ENCODE measurements at regions not wholly inside any gene's neighbourhood (a gene's known extent, or its start where the extent isn't known, plus 50 kb on each side); places are given as distances from the start of the nearest gene placed in this dataset.

DNA sequence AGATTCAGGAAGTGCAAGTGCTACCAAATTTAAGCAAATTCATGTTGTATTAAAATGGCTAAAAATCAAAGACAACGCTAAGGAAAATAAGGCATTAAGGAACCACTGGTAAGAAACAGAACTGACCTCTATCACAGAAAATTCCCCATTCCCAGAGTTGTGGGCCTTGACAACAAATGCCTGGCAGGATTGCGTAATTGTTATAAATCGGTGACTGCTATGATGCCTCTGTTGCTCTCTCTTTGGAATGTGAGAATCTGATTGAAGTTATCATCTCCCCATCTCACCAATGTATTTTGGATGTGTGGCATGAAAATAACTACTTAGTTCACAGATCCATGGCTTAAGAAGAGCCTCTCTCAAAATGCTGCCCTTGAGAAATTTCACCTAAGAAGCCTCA lies 257.3 kb downstream of the OGFRL1 start:
- no CpG with 5 or more reads among the region's 3 CpGs for WGBS (ENCODE audit: insufficient coverage)
- no peak overlapping the region for H3K4me3 ChIP-seq (ENCODE audit: control insufficient read depth in 1 of 7, extremely low read depth in 1 of 7, insufficient read depth in 4 of 7, low read depth in 2 of 7, low read length in 6 of 7)
- no peaks in the 10 kb centered on the region for H3K36me3 ChIP-seq (ENCODE audit: control insufficient read depth in 4 of 4, insufficient read depth in 4 of 4, low read length in 3 of 4)
- H3K27me3 ChIP-seq (replicated peaks in 2 of 5; ENCODE audit: control insufficient read depth in 4 of 5, insufficient read depth in 5 of 5, low read length in 4 of 5) = peaks cover 0 to 2% (median 0%) of the 10 kb centered on the region in 5 experiments
- no peaks in the 10 kb centered on the region for H3K4me1 ChIP-seq (ENCODE audit: control extremely low read depth in 1 of 4, control insufficient read depth in 4 of 4, insufficient read depth in 4 of 4, low read length in 3 of 4)
- DNase-seq = no peak
- CTCF ChIA-PET = no interaction called here
- no peak overlapping the region for H3K27ac ChIP-seq (ENCODE audit: insufficient read depth in 1 of 2, low read depth in 1 of 2, low read length in 2 of 2, poor library complexity in 1 of 2, severe bottlenecking in 2 of 2)
- POLR2A ChIA-PET = no interaction called here
- no peaks in the 10 kb centered on the region for H3K9me3 ChIP-seq (ENCODE audit: control extremely low read depth in 1 of 5, control insufficient read depth in 4 of 5, insufficient read depth in 2 of 5, low read depth in 1 of 5, low read length in 4 of 5)

DNA sequence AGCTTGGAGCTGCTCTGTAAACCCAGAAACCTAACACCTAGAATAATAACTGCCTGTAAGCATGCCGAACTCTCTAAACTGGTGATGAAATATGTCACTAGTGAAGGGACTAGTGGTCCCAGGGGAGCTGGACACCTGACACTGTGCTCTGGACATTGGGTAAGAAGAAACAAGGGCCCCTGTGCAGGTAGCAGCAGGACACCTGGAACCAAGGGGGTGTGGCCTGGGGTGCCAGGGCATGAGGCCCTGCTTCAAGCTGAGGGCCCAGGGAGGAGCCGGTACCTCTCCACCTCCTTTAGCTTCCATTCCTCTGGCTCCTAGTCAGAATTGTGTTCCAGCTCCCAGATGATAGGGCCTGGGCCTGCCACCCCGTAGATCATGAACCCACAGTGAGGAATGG lies 263.2 kb downstream of the OGFRL1 start:
- Histone ChIP-seq H3K36me3 (ENCODE audit: control insufficient read depth in 4 of 4, insufficient read depth in 4 of 4, low read length in 3 of 4) (no peaks in the 10 kb centered on the region), H3K4me1 (ENCODE audit: control extremely low read depth in 1 of 4, control insufficient read depth in 4 of 4, insufficient read depth in 4 of 4, low read length in 3 of 4) (no peaks in the 10 kb centered on the region), H3K27me3 (replicated peaks in 2 of 5; ENCODE audit: control insufficient read depth in 4 of 5, insufficient read depth in 5 of 5, low read length in 4 of 5) (no peaks in the 10 kb centered on the region), H3K27ac (ENCODE audit: insufficient read depth in 1 of 2, low read depth in 1 of 2, low read length in 2 of 2, poor library complexity in 1 of 2, severe bottlenecking in 2 of 2) (no peak overlapping the region), H3K4me3 (ENCODE audit: control insufficient read depth in 1 of 7, extremely low read depth in 1 of 7, insufficient read depth in 4 of 7, low read depth in 2 of 7, low read length in 6 of 7) (no peak overlapping the region), H3K9me3 (ENCODE audit: control extremely low read depth in 1 of 5, control insufficient read depth in 4 of 5, insufficient read depth in 2 of 5, low read depth in 1 of 5, low read length in 4 of 5) (peaks cover 1 to 14% (median 9%) of the 10 kb centered on the region in 5 experiments)
- DNase-seq = no peak
- WGBS (ENCODE audit: insufficient coverage) = 100% methylated on average over 1 of the region's 3 CpGs
- POLR2A ChIA-PET = no interaction called here
- CTCF ChIA-PET = no interaction called here

DNA sequence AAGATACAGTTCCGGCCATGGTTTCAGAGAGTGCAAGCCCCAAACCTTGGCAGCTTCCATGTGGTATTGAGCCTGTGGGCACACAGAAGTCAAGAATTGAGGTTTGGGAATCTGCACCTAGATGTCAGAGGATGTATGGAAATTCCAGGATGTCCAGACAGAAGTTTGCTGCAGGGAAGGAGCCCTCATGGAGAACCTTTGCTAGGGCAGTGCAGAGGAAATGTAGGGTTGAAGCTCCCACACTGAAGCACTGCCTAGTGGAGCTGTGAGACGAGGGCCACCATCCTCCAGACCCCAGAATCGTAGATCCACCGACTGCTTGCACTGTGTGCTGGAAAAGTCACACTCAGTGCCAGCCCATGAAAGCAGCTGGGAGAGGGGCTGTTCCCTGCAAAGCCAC lies 267.5 kb downstream of the OGFRL1 start:
- no peaks in the 10 kb centered on the region for H3K4me1 ChIP-seq (ENCODE audit: control extremely low read depth in 1 of 4, control insufficient read depth in 4 of 4, insufficient read depth in 4 of 4, low read length in 3 of 4)
- H3K9me3 ChIP-seq (ENCODE audit: control extremely low read depth in 1 of 5, control insufficient read depth in 4 of 5, insufficient read depth in 2 of 5, low read depth in 1 of 5, low read length in 4 of 5) = peaks cover 1 to 19% (median 9%) of the 10 kb centered on the region in 5 experiments
- no peaks in the 10 kb centered on the region for H3K36me3 ChIP-seq (ENCODE audit: control insufficient read depth in 4 of 4, insufficient read depth in 4 of 4, low read length in 3 of 4)
- POLR2A ChIA-PET = no interaction called here
- H3K27ac ChIP-seq (ENCODE audit: insufficient read depth in 1 of 2, low read depth in 1 of 2, low read length in 2 of 2, poor library complexity in 1 of 2, severe bottlenecking in 2 of 2) = no peak overlapping the region
- no peaks in the 10 kb centered on the region for H3K27me3 ChIP-seq (replicated peaks in 2 of 5; ENCODE audit: control insufficient read depth in 4 of 5, insufficient read depth in 5 of 5, low read length in 4 of 5)
- no peak overlapping the region for H3K4me3 ChIP-seq (ENCODE audit: control insufficient read depth in 1 of 7, extremely low read depth in 1 of 7, insufficient read depth in 4 of 7, low read depth in 2 of 7, low read length in 6 of 7)
- 90% methylated on average over 4 of the region's 4 CpGs for WGBS (ENCODE audit: insufficient coverage)
- CTCF ChIA-PET = no interaction called here
- no peak for DNase-seq

DNA sequence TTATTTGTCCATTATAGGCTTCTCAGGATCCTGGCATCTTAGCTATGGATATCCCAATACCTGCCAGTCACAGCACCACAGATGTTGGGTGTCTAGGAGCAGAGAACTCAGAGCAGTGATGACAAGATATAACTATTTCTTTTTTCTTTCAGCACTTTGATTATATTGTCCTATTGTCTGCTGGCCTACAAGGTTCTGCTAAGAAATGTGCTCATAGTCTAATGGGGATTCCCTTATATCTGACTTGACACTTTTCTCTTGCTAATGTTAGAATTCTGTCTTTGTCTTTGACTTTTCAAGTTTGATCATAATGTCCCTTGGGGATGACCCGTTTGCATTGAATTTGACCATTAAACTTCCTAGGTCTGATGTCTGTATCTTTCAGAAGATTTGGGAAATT lies 270.4 kb downstream of the OGFRL1 start:
- Histone ChIP-seq H3K27ac (ENCODE audit: insufficient read depth in 1 of 2, low read depth in 1 of 2, low read length in 2 of 2, poor library complexity in 1 of 2, severe bottlenecking in 2 of 2) (no peak overlapping the region), H3K4me1 (ENCODE audit: control extremely low read depth in 1 of 4, control insufficient read depth in 4 of 4, insufficient read depth in 4 of 4, low read length in 3 of 4) (no peaks in the 10 kb centered on the region), H3K9me3 (ENCODE audit: control extremely low read depth in 1 of 5, control insufficient read depth in 4 of 5, insufficient read depth in 2 of 5, low read depth in 1 of 5, low read length in 4 of 5) (peaks cover 0 to 17% (median 9%) of the 10 kb centered on the region in 5 experiments), H3K4me3 (ENCODE audit: control insufficient read depth in 1 of 7, extremely low read depth in 1 of 7, insufficient read depth in 4 of 7, low read depth in 2 of 7, low read length in 6 of 7) (no peak overlapping the region), H3K27me3 (replicated peaks in 2 of 5; ENCODE audit: control insufficient read depth in 4 of 5, insufficient read depth in 5 of 5, low read length in 4 of 5) (no peaks in the 10 kb centered on the region), H3K36me3 (ENCODE audit: control insufficient read depth in 4 of 4, insufficient read depth in 4 of 4, low read length in 3 of 4) (no peaks in the 10 kb centered on the region)
- POLR2A ChIA-PET = no interaction called here
- WGBS (ENCODE audit: insufficient coverage) = no CpG with 5 or more reads among the region's 1 CpG
- CTCF ChIA-PET = interaction anchor here (1.3 kb wide), 1 partner anchor 54 kb away, joined by 3 read pairs; no protein-coding TSS in a partner anchor
- no peak for DNase-seq

DNA sequence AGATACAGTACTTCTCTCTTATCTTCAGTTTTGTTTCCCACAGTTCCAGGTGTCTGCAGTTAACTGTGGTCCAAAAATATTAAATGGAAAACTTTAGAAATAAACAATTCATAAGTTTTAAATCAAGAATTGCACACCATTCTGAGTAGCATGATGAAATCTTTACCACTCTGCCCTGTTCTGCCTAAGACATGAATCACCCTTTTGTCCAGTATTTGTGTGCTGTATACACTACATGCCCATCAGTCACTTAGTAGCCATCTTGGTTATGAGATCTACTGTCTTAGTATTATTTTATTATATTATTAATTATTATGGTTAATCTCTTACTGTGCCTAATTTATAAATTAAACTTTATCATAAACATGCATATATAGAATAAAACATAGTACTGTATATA lies 279.0 kb downstream of the OGFRL1 start:
- no peaks in the 10 kb centered on the region for H3K27me3 ChIP-seq (replicated peaks in 2 of 5; ENCODE audit: control insufficient read depth in 4 of 5, insufficient read depth in 5 of 5, low read length in 4 of 5)
- no peaks in the 10 kb centered on the region for H3K4me1 ChIP-seq (ENCODE audit: control extremely low read depth in 1 of 4, control insufficient read depth in 4 of 4, insufficient read depth in 4 of 4, low read length in 3 of 4)
- CTCF ChIA-PET = no interaction called here
- no peak overlapping the region for H3K4me3 ChIP-seq (ENCODE audit: control insufficient read depth in 1 of 7, extremely low read depth in 1 of 7, insufficient read depth in 4 of 7, low read depth in 2 of 7, low read length in 6 of 7)
- H3K27ac ChIP-seq (ENCODE audit: insufficient read depth in 1 of 2, low read depth in 1 of 2, low read length in 2 of 2, poor library complexity in 1 of 2, severe bottlenecking in 2 of 2) = no peak overlapping the region
- no peaks in the 10 kb centered on the region for H3K9me3 ChIP-seq (ENCODE audit: control extremely low read depth in 1 of 5, control insufficient read depth in 4 of 5, insufficient read depth in 2 of 5, low read depth in 1 of 5, low read length in 4 of 5)
- no peak for DNase-seq
- no peaks in the 10 kb centered on the region for H3K36me3 ChIP-seq (ENCODE audit: control insufficient read depth in 4 of 4, insufficient read depth in 4 of 4, low read length in 3 of 4)
- POLR2A ChIA-PET = no interaction called here

DNA sequence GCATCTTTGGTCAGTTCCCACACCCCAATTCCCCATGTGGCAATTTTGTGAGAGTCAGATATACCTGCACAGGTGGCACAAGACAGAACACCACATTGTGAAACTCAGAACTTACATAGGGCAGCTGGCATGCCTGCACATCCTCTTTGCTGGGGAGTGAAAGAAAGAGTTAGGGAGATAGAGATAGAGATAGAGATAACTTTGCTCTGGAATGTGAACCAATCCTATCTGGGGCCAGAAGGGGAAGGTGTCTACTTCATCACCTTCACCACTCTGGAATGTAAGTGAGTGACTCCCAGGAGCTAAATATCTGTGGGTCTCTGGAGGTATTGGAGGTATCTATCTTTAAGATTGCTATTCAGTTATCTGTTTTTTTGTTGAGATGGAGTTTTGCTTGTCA lies 289.2 kb downstream of the OGFRL1 start:
- H3K27ac ChIP-seq (ENCODE audit: insufficient read depth in 1 of 2, low read depth in 1 of 2, low read length in 2 of 2, poor library complexity in 1 of 2, severe bottlenecking in 2 of 2) = no peak overlapping the region
- no peaks in the 10 kb centered on the region for H3K4me1 ChIP-seq (ENCODE audit: control extremely low read depth in 1 of 4, control insufficient read depth in 4 of 4, insufficient read depth in 4 of 4, low read length in 3 of 4)
- no peak for DNase-seq
- ChIA-PET POLR2A (no interaction called here), CTCF (no interaction called here)
- peaks cover 0 to 4% (median 0%) of the 10 kb centered on the region in 5 experiments for H3K27me3 ChIP-seq (replicated peaks in 2 of 5; ENCODE audit: control insufficient read depth in 4 of 5, insufficient read depth in 5 of 5, low read length in 4 of 5)
- no peaks in the 10 kb centered on the region for H3K36me3 ChIP-seq (ENCODE audit: control insufficient read depth in 4 of 4, insufficient read depth in 4 of 4, low read length in 3 of 4)
- no peaks in the 10 kb centered on the region for H3K9me3 ChIP-seq (ENCODE audit: control extremely low read depth in 1 of 5, control insufficient read depth in 4 of 5, insufficient read depth in 2 of 5, low read depth in 1 of 5, low read length in 4 of 5)
- no peak overlapping the region for H3K4me3 ChIP-seq (ENCODE audit: control insufficient read depth in 1 of 7, extremely low read depth in 1 of 7, insufficient read depth in 4 of 7, low read depth in 2 of 7, low read length in 6 of 7)

DNA sequence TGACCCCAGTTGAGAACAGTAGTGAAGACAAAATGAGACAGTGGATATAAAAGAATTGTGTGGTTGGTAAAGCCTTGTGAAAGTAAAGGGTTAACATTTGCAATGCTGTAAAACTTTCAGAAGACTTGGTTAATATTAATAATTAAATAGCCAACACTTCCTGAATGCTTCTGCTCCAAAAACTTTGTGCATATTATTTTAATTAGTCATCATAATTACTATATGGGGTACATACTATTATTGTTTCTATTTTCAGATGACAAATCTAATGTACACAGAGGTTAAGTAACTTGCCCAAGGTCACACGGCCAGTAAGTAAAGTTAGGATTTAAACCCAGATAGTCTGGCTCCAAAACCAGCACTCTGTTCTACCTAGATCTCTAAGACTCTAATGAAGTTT lies 291.3 kb downstream of the OGFRL1 start:
- WGBS (ENCODE audit: insufficient coverage) = no CpG with 5 or more reads among the region's 1 CpG
- CTCF ChIA-PET = no interaction called here
- peaks cover 0 to 4% (median 0%) of the 10 kb centered on the region in 5 experiments for H3K27me3 ChIP-seq (replicated peaks in 2 of 5; ENCODE audit: control insufficient read depth in 4 of 5, insufficient read depth in 5 of 5, low read length in 4 of 5)
- no peak overlapping the region for H3K27ac ChIP-seq (ENCODE audit: insufficient read depth in 1 of 2, low read depth in 1 of 2, low read length in 2 of 2, poor library complexity in 1 of 2, severe bottlenecking in 2 of 2)
- no peak for DNase-seq
- no peaks in the 10 kb centered on the region for H3K36me3 ChIP-seq (ENCODE audit: control insufficient read depth in 4 of 4, insufficient read depth in 4 of 4, low read length in 3 of 4)
- H3K9me3 ChIP-seq (ENCODE audit: control extremely low read depth in 1 of 5, control insufficient read depth in 4 of 5, insufficient read depth in 2 of 5, low read depth in 1 of 5, low read length in 4 of 5) = no peaks in the 10 kb centered on the region
- POLR2A ChIA-PET = no interaction called here
- no peaks in the 10 kb centered on the region for H3K4me1 ChIP-seq (ENCODE audit: control extremely low read depth in 1 of 4, control insufficient read depth in 4 of 4, insufficient read depth in 4 of 4, low read length in 3 of 4)
- H3K4me3 ChIP-seq (ENCODE audit: control insufficient read depth in 1 of 7, extremely low read depth in 1 of 7, insufficient read depth in 4 of 7, low read depth in 2 of 7, low read length in 6 of 7) = no peak overlapping the region

DNA sequence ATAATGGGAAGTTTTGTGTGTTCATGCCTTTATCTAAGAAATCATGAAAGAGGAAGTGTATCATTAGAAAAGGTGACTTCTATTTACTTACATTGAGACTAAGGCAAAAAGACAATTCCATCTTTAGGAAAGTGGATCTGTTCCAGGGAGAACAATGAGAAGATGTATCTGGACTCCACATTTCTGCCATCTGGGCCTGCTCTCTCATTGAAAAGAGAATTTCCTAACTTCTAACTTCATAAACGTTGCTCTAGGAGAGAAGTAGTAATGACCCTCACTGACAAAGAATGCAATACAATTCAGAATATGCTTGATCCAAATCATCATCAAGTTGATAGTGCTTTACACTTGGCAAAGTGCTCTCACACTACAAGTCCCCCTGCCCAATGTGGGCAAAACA lies 294.2 kb downstream of the OGFRL1 start:
- Histone ChIP-seq H3K9me3 (ENCODE audit: control extremely low read depth in 1 of 5, control insufficient read depth in 4 of 5, insufficient read depth in 2 of 5, low read depth in 1 of 5, low read length in 4 of 5) (peaks cover 0 to 6% (median 0%) of the 10 kb centered on the region in 5 experiments), H3K36me3 (ENCODE audit: control insufficient read depth in 4 of 4, insufficient read depth in 4 of 4, low read length in 3 of 4) (no peaks in the 10 kb centered on the region), H3K4me3 (ENCODE audit: control insufficient read depth in 1 of 7, extremely low read depth in 1 of 7, insufficient read depth in 4 of 7, low read depth in 2 of 7, low read length in 6 of 7) (no peak overlapping the region), H3K27ac (ENCODE audit: insufficient read depth in 1 of 2, low read depth in 1 of 2, low read length in 2 of 2, poor library complexity in 1 of 2, severe bottlenecking in 2 of 2) (no peak overlapping the region), H3K4me1 (ENCODE audit: control extremely low read depth in 1 of 4, control insufficient read depth in 4 of 4, insufficient read depth in 4 of 4, low read length in 3 of 4) (no peaks in the 10 kb centered on the region), H3K27me3 (replicated peaks in 2 of 5; ENCODE audit: control insufficient read depth in 4 of 5, insufficient read depth in 5 of 5, low read length in 4 of 5) (peaks cover 0 to 3% (median 2%) of the 10 kb centered on the region in 5 experiments)
- no peak for DNase-seq
- WGBS (ENCODE audit: insufficient coverage) = no CpG with 5 or more reads among the region's 1 CpG
- POLR2A ChIA-PET = no interaction called here
- CTCF ChIA-PET = no interaction called here
